ENCODE measurements at regions not wholly inside any gene's neighbourhood (a gene's known extent, or its start where the extent isn't known, plus 50 kb on each side); places are given as distances from the start of the nearest gene placed in this dataset.

DNA sequence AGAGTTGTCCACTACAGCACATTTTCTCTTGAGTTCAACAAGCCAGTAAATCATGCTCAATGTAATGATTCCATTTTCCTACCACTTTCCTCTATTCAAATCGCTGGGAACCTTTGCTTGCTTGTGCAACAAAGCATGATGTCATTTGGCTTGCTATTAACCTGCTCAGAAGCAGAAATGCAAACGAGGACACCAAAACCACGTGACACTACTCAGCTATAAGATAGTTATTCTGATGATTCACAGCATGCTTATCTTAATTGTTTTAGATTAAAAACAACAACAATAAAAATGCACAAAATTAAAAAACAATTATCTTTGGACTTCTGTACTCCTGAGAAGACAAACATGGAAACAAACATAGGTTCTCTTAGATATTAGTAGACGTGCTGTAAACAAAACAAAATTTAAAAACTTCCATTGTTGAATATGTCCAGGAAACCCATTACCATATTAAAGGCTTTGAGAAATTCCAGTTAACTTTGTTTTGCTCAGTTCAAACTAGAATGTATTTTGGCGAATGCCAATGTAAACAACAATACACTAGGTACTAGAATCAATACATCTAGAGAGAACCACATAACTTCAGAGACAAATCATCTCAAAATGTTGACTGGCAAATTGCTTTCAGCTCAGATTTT is 77.5 kb upstream of the KRAS start:
- no peak overlapping the region for H3K4me3 ChIP-seq (ENCODE audit: low read length)
- no peaks in the 10 kb centered on the region for H3K27me3 ChIP-seq (ENCODE audit: control insufficient read depth, insufficient read depth)
- no peaks in the 10 kb centered on the region for H3K9me3 ChIP-seq (ENCODE audit: control insufficient read depth, low read length)
- no peak overlapping the region for H3K27ac ChIP-seq (ENCODE audit: low read length)
- intact Hi-C loops (cut with DNase I) = no loop called here
- ATAC-seq = no peak
- no peaks in the 10 kb centered on the region for H3K4me1 ChIP-seq (ENCODE audit: control insufficient read depth, insufficient read depth, low read length)
- WGBS = 50% methylated on average over 5 of the region's 5 CpGs
- no peak for DNase-seq

DNA sequence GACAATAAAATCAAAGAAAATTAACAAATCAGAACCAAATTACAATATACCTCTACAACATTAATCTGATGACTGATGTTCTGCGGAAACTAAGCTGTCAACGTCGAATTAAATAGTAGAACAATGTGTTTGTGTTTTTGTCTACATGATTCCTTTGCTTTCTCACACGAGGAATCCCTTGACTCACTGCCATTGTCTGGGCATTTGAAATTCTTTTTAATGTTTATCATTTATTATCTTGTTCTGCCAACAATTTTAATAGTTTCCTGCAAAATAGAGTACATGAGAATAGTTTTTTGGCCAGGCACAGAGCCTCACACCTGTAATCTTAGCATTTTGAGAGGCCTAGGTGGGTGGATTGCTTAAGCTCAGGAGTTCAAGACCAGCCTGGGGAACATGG is 76.6 kb upstream of the KRAS start:
- intact Hi-C loops (cut with DNase I) = no loop called here
- WGBS = 62% methylated on average over 4 of the region's 4 CpGs
- DNase-seq (no peak), ATAC-seq (no peak)
- Histone ChIP-seq H3K27me3 (ENCODE audit: control insufficient read depth, insufficient read depth) (no peaks in the 10 kb centered on the region), H3K27ac (ENCODE audit: low read length) (no peak overlapping the region), H3K9me3 (ENCODE audit: control insufficient read depth, low read length) (no peaks in the 10 kb centered on the region), H3K4me3 (ENCODE audit: low read length) (no peak overlapping the region), H3K4me1 (ENCODE audit: control insufficient read depth, insufficient read depth, low read length) (no peaks in the 10 kb centered on the region)

DNA sequence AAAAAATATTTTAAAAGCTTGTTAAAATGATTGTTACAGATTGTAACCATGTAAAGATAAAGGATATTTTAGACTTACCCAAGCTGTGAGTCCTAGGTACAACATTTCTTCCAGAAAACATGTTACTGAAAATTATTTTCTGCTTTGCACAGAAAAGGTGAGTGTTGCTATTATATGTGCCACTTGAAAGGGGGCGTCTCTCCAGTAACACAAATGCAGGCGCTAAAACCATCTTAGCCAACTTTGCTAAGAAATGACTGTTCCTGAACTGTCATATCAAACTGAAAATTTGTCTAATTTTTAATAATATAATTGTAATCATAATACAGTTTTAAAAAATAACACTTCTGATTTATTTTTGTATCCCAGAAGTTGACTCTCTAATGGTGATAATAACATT is 75.6 kb upstream of the KRAS start:
- no peak for ATAC-seq
- no peaks in the 10 kb centered on the region for H3K27me3 ChIP-seq (ENCODE audit: control insufficient read depth, insufficient read depth)
- no peaks in the 10 kb centered on the region for H3K4me1 ChIP-seq (ENCODE audit: control insufficient read depth, insufficient read depth, low read length)
- DNase-seq = no peak
- WGBS = 96% methylated on average over 2 of the region's 2 CpGs
- intact Hi-C loops (cut with DNase I) = no loop called here
- no peak overlapping the region for H3K4me3 ChIP-seq (ENCODE audit: low read length)
- no peaks in the 10 kb centered on the region for H3K9me3 ChIP-seq (ENCODE audit: control insufficient read depth, low read length)
- H3K27ac ChIP-seq (ENCODE audit: low read length) = no peak overlapping the region

- Histone ChIP-seq H3K27ac (ENCODE audit: low read length) (no peak overlapping the region), H3K9me3 (ENCODE audit: control insufficient read depth, low read length) (no peaks in the 10 kb centered on the region), H3K4me1 (ENCODE audit: control insufficient read depth, insufficient read depth, low read length) (no peaks in the 10 kb centered on the region), H3K4me3 (ENCODE audit: low read length) (no peak overlapping the region), H3K27me3 (ENCODE audit: control insufficient read depth, insufficient read depth) (no peaks in the 10 kb centered on the region)
- ATAC-seq (no peak), DNase-seq (no peak)
- WGBS = 83% methylated on average over 2 of the region's 2 CpGs
- intact Hi-C loops (cut with DNase I) = no loop called here
Observed at GRCh38 chr12:25324861-25325260, 74.1 kb upstream of the KRAS start.

DNA sequence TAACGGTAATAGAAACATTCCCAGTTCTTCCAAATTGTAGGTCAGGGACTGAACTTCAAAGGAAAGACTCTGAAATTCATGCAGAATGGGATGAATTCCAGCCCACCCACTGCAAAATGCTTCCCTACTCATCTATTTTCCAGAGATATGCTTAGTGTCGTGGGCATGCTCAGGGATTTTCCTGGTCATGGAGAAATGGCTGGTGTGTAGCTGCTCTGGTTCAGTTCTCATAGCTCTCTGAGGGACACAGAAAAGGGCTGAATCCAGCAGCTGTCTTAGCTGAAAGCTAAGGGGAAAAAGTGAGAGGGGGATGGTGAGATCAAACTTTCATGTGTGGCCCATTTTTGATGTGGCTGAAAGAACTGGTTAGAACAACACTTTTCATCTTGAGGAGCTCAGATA is 72.9 kb upstream of the KRAS start:
- WGBS = 43% methylated on average over 2 of the region's 2 CpGs
- no peaks in the 10 kb centered on the region for H3K9me3 ChIP-seq (ENCODE audit: control insufficient read depth, low read length)
- no peak overlapping the region for H3K27ac ChIP-seq (ENCODE audit: low read length)
- H3K4me3 ChIP-seq (ENCODE audit: low read length) = no peak overlapping the region
- intact Hi-C loops (cut with DNase I) = no loop called here
- DNase-seq (no peak), ATAC-seq (no peak)
- H3K4me1 ChIP-seq (ENCODE audit: control insufficient read depth, insufficient read depth, low read length) = no peaks in the 10 kb centered on the region
- H3K27me3 ChIP-seq (ENCODE audit: control insufficient read depth, insufficient read depth) = no peaks in the 10 kb centered on the region

- Histone ChIP-seq H3K27me3 (ENCODE audit: control insufficient read depth, insufficient read depth) (no peaks in the 10 kb centered on the region), H3K9me3 (ENCODE audit: control insufficient read depth, low read length) (no peaks in the 10 kb centered on the region), H3K27ac (ENCODE audit: low read length) (no peak overlapping the region), H3K4me3 (ENCODE audit: low read length) (no peak overlapping the region), H3K4me1 (ENCODE audit: control insufficient read depth, insufficient read depth, low read length) (no peaks in the 10 kb centered on the region)
- ATAC-seq = no peak
- 35% methylated on average over 3 of the region's 3 CpGs for WGBS
- no peak for DNase-seq
- intact Hi-C loops (cut with DNase I) = no loop called here
Observed at GRCh38 chr12:25322918-25323531, 72.3 kb upstream of the KRAS start.

GRCh38 chr12:25322351-25322750 is 71.6 kb upstream of the KRAS start:
- DNase-seq (no peak), ATAC-seq (no peak)
- no peak overlapping the region for H3K4me3 ChIP-seq (ENCODE audit: low read length)
- H3K27ac ChIP-seq (ENCODE audit: low read length) = no peak overlapping the region
- no peaks in the 10 kb centered on the region for H3K4me1 ChIP-seq (ENCODE audit: control insufficient read depth, insufficient read depth, low read length)
- no peaks in the 10 kb centered on the region for H3K27me3 ChIP-seq (ENCODE audit: control insufficient read depth, insufficient read depth)
- intact Hi-C loops (cut with DNase I) = no loop called here
- H3K9me3 ChIP-seq (ENCODE audit: control insufficient read depth, low read length) = no peaks in the 10 kb centered on the region
- 60% methylated on average over 1 of the region's 1 CpG for WGBS

- WGBS = 90% methylated on average over 4 of the region's 4 CpGs
- H3K27ac ChIP-seq (ENCODE audit: low read length) = no peak overlapping the region
- H3K4me3 ChIP-seq (ENCODE audit: low read length) = no peak overlapping the region
- intact Hi-C loops (cut with DNase I) = no loop called here
- H3K27me3 ChIP-seq (ENCODE audit: control insufficient read depth, insufficient read depth) = no peaks in the 10 kb centered on the region
- no peak for DNase-seq
- no peaks in the 10 kb centered on the region for H3K9me3 ChIP-seq (ENCODE audit: control insufficient read depth, low read length)
- no peaks in the 10 kb centered on the region for H3K4me1 ChIP-seq (ENCODE audit: control insufficient read depth, insufficient read depth, low read length)
- no peak for ATAC-seq
Observed at GRCh38 chr12:25321772-25322171, 71.0 kb upstream of the KRAS start.

DNA sequence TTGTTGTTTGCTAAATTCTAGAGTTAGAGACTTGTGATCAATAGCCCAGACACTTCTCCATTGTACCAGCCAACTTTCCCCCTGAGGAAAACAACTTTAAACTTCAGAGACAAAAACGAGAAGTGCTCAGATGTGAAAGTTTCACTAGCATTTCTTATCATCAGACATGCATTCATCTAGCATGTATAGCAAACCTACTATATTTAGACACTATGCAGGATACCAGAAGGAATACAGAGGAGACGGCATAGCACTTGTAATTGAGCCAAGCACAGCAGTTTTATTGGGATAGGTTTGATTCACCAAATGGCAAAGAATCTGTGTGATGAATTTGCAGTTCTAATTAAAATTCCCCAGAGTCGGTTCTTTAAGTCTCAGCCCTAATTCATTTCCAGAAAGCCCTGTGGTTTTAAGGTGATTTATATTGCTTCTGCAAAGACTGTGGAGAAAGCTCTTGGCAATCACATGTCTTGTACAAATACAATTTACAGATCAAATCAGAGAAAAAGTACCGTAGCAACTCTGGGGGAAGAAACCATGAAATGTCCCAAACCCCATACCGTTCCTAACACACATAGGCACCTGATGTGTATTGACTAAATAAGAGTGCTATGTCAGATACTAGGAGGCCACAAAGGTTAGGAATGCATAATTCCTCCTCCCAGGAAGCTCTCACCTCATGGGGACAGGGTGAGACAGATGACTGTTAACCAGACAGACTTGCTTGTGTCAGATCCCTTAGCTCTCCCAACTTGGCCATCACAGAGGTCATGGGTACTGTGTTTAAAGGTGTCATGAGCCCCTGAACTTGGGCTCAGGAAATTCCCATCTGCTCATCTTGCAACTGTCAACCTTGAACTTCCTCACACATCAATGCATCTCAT is 69.6 kb upstream of the KRAS start:
- Histone ChIP-seq H3K4me1 (ENCODE audit: control insufficient read depth, insufficient read depth, low read length) (no peaks in the 10 kb centered on the region), H3K27me3 (ENCODE audit: control insufficient read depth, insufficient read depth) (no peaks in the 10 kb centered on the region), H3K4me3 (ENCODE audit: low read length) (no peak overlapping the region), H3K9me3 (ENCODE audit: control insufficient read depth, low read length) (no peaks in the 10 kb centered on the region), H3K27ac (ENCODE audit: low read length) (no peak overlapping the region)
- ATAC-seq (no peak), DNase-seq (no peak)
- intact Hi-C loops (cut with DNase I) = no loop called here
- 38% methylated on average over 5 of the region's 5 CpGs for WGBS

DNA sequence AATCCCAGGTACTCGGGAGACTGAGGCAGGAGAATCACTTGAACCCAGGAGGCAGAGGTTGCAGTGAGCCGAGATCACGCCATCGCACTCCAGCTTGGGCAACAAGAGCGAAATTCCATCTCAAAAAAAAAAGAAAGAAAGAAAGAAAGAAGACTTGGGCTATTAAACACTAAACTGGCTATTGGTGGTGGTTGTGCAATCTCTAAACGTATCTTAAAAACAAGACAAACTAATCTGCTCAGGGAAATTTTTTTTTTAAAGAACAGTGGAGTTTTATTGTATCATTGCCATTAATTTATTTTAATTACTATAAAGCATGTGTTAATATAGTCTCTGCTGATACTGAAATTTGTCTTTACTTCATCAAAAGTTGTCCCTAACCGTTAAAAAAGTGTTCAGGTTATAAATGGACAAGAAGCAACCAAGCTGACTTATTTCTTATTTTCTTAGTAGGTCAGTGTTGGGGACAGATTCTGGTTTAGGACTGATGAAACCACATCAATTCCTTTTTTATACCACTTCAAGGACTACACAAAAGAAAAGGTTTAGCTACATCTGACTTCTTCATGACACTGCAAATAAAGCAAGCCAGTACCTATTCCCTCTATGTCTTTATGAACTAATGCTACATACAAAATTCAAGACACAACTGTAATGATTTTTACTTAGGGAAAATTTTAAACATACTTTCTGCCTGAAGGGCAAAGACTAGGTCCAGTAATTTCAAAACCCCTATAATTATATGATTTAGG is 68.7 kb upstream of the KRAS start:
- no peaks in the 10 kb centered on the region for H3K9me3 ChIP-seq (ENCODE audit: control insufficient read depth, low read length)
- H3K4me1 ChIP-seq (ENCODE audit: control insufficient read depth, insufficient read depth, low read length) = no peaks in the 10 kb centered on the region
- no peak overlapping the region for H3K27ac ChIP-seq (ENCODE audit: low read length)
- DNase-seq (no peak), ATAC-seq (no peak)
- intact Hi-C loops (cut with DNase I) = no loop called here
- H3K4me3 ChIP-seq (ENCODE audit: low read length) = no peak overlapping the region
- H3K27me3 ChIP-seq (ENCODE audit: control insufficient read depth, insufficient read depth) = no peaks in the 10 kb centered on the region
- 85% methylated on average over 7 of the region's 7 CpGs for WGBS

GRCh38 chr12:25317553-25317952 is 66.8 kb upstream of the KRAS start:
- Histone ChIP-seq H3K27ac (ENCODE audit: low read length) (no peak overlapping the region), H3K9me3 (ENCODE audit: control insufficient read depth, low read length) (no peaks in the 10 kb centered on the region), H3K4me1 (ENCODE audit: control insufficient read depth, insufficient read depth, low read length) (no peaks in the 10 kb centered on the region), H3K4me3 (ENCODE audit: low read length) (no peak overlapping the region), H3K27me3 (ENCODE audit: control insufficient read depth, insufficient read depth) (no peaks in the 10 kb centered on the region)
- DNase-seq (no peak), ATAC-seq (no peak)
- intact Hi-C loops (cut with DNase I) = no loop called here
- WGBS = 61% methylated on average over 4 of the region's 4 CpGs
